T-helper 17 cell (primary cell): ENCODE measurements at regions not wholly inside any gene's neighbourhood (a gene's known extent, or its start where the extent isn't known, plus 50 kb on each side); places are given as distances from the start of the nearest gene placed in this dataset.

Source experiments
- ATAC-seq: fragments of 150-1000 bp; cut with Tn5 transposase; 2 replicates; pipeline ENCODE4 v1.10.0; 2021; ENCODE audit warnings: mild to moderate bottlenecking, moderate library complexity
- DNase-seq, 3 donors: peaks; one replicate each; pipeline versions ENCODE4 v3.0.0 to v3.0.0-alpha.2; 2020 to 2021
- H3K9me3 ChIP-seq: one replicate; pipeline ENCODE4 v1.7.0; 2013; ENCODE audit warnings: low read length, mild to moderate bottlenecking; ENCODE audit not compliant: control insufficient read depth, poor library complexity, severe bottlenecking
- H3K27ac Mint-ChIP-seq: one replicate; pipeline ENCODE4 v1.8.0; 2022; ENCODE audit warnings: mild to moderate bottlenecking, moderate library complexity, mixed read lengths
- H3K27me3 Mint-ChIP-seq: one replicate; pipeline ENCODE4 v1.8.0; 2022; ENCODE audit warnings: mixed read lengths
- H3K36me3 Mint-ChIP-seq: one replicate; pipeline ENCODE4 v1.8.0; 2022; ENCODE audit warnings: low read depth, mixed read lengths
- H3K4me1 Mint-ChIP-seq: one replicate; pipeline ENCODE4 v1.8.0; 2022; ENCODE audit warnings: mild to moderate bottlenecking, mixed read lengths
- H3K4me3 Mint-ChIP-seq: one replicate; pipeline ENCODE4 v1.8.0; 2022; ENCODE audit warnings: mild to moderate bottlenecking, moderate library complexity, mixed read lengths

GRCh38 chr1:208595745-208596144, 351.6 kb upstream of the PLXNA2 start:
- H3K4me1 Mint-ChIP-seq, result no peaks in the 10 kb centered on the region
- peaks cover 59% of the 10 kb centered on the region for H3K27me3 Mint-ChIP-seq
- H3K9me3 ChIP-seq, result no peaks in the 10 kb centered on the region
- DNase-seq, result no peak
- H3K4me3 Mint-ChIP-seq, result no peak overlapping the region
- no peaks in the 10 kb centered on the region for H3K36me3 Mint-ChIP-seq
- no peak for ATAC-seq
- no peak overlapping the region for H3K27ac Mint-ChIP-seq

GRCh38 chr1:208597571-208597970, 353.4 kb upstream of the PLXNA2 start:
- no peak overlapping the region for H3K4me3 Mint-ChIP-seq

GRCh38 chr1:208598021-208598420, 353.8 kb upstream of the PLXNA2 start:
- ATAC-seq (no peak), DNase-seq (no peak)
- no peak overlapping the region for H3K27ac Mint-ChIP-seq
- H3K27me3 Mint-ChIP-seq, result peaks cover 46% of the 10 kb centered on the region
- H3K4me1 Mint-ChIP-seq, result no peaks in the 10 kb centered on the region
- H3K4me3 Mint-ChIP-seq, result no peak overlapping the region
- H3K36me3 Mint-ChIP-seq, result no peaks in the 10 kb centered on the region
- no peaks in the 10 kb centered on the region for H3K9me3 ChIP-seq

More at GRCh38 chr1:208597571-208597970, 353.4 kb upstream of the PLXNA2 start:
- Mint-ChIP-seq H3K36me3 (no peaks in the 10 kb centered on the region), H3K4me1 (no peaks in the 10 kb centered on the region), H3K27ac (no peak overlapping the region), H3K27me3 (peaks cover 49% of the 10 kb centered on the region)
- no peaks in the 10 kb centered on the region for H3K9me3 ChIP-seq
- no peak for DNase-seq
- ATAC-seq, result no peak

GRCh38 chr1:208599063-208599462, 354.9 kb upstream of the PLXNA2 start:
- no peaks in the 10 kb centered on the region for H3K9me3 ChIP-seq
- no peak for DNase-seq
- ATAC-seq, result no peak
- H3K4me1 Mint-ChIP-seq, result no peaks in the 10 kb centered on the region
- H3K4me3 Mint-ChIP-seq, result no peak overlapping the region
- H3K27ac Mint-ChIP-seq, result no peak overlapping the region
- peaks cover 44% of the 10 kb centered on the region for H3K27me3 Mint-ChIP-seq
- H3K36me3 Mint-ChIP-seq, result no peaks in the 10 kb centered on the region

GRCh38 chr1:208600456-208601190, 356.4 kb upstream of the PLXNA2 start:
- no peaks in the 10 kb centered on the region for H3K4me1 Mint-ChIP-seq
- H3K27me3 Mint-ChIP-seq, result peaks cover 45% of the 10 kb centered on the region
- no peak for ATAC-seq
- no peaks in the 10 kb centered on the region for H3K9me3 ChIP-seq
- no peak overlapping the region for H3K27ac Mint-ChIP-seq
- H3K4me3 Mint-ChIP-seq, result no peak overlapping the region
- H3K36me3 Mint-ChIP-seq, result no peaks in the 10 kb centered on the region
- DNase-seq, result no peak

- no peak for ATAC-seq
- no peak for DNase-seq
- no peak overlapping the region for H3K27ac Mint-ChIP-seq
- H3K4me3 Mint-ChIP-seq, result no peak overlapping the region
- no peaks in the 10 kb centered on the region for H3K9me3 ChIP-seq
- H3K4me1 Mint-ChIP-seq, result no peaks in the 10 kb centered on the region
- no peaks in the 10 kb centered on the region for H3K36me3 Mint-ChIP-seq
- peaks cover 35% of the 10 kb centered on the region for H3K27me3 Mint-ChIP-seq
These were observed 357.4 kb upstream of the PLXNA2 start for GRCh38 chr1:208601561-208601960.

- Mint-ChIP-seq H3K36me3 (no peaks in the 10 kb centered on the region), H3K4me1 (no peaks in the 10 kb centered on the region), H3K27me3 (peaks cover 16% of the 10 kb centered on the region), H3K27ac (no peak overlapping the region), H3K4me3 (no peak overlapping the region)
- no peak for ATAC-seq
- H3K9me3 ChIP-seq, result no peaks in the 10 kb centered on the region
- DNase-seq, result no peak
These were observed 359.5 kb upstream of the PLXNA2 start for GRCh38 chr1:208603721-208604120.

GRCh38 chr1:208604295-208604694, 360.1 kb upstream of the PLXNA2 start:
- Mint-ChIP-seq H3K4me3 (no peak overlapping the region), H3K27me3 (peaks cover 10% of the 10 kb centered on the region), H3K27ac (no peak overlapping the region), H3K4me1 (no peaks in the 10 kb centered on the region), H3K36me3 (no peaks in the 10 kb centered on the region)
- DNase-seq (no peak), ATAC-seq (no peak)
- H3K9me3 ChIP-seq, result no peaks in the 10 kb centered on the region

GRCh38 chr1:208606959-208607358, 362.8 kb upstream of the PLXNA2 start:
- no peaks in the 10 kb centered on the region for H3K9me3 ChIP-seq
- no peak for DNase-seq
- H3K4me3 Mint-ChIP-seq, result no peak overlapping the region
- no peaks in the 10 kb centered on the region for H3K36me3 Mint-ChIP-seq
- no peak for ATAC-seq
- H3K27me3 Mint-ChIP-seq, result peaks cover 11% of the 10 kb centered on the region
- no peak overlapping the region for H3K27ac Mint-ChIP-seq
- H3K4me1 Mint-ChIP-seq, result no peaks in the 10 kb centered on the region

- peaks cover 11% of the 10 kb centered on the region for H3K27me3 Mint-ChIP-seq
- no peak overlapping the region for H3K27ac Mint-ChIP-seq
- no peaks in the 10 kb centered on the region for H3K9me3 ChIP-seq
- H3K36me3 Mint-ChIP-seq, result no peaks in the 10 kb centered on the region
- no peaks in the 10 kb centered on the region for H3K4me1 Mint-ChIP-seq
- H3K4me3 Mint-ChIP-seq, result no peak overlapping the region
- DNase-seq (no peak), ATAC-seq (no peak)
These were observed 363.4 kb upstream of the PLXNA2 start for GRCh38 chr1:208607616-208608015.

GRCh38 chr1:208614610-208615009, 370.4 kb upstream of the PLXNA2 start:
- DNase-seq (no peak), ATAC-seq (no peak)
- Mint-ChIP-seq H3K4me1 (no peaks in the 10 kb centered on the region), H3K4me3 (no peak overlapping the region), H3K36me3 (no peaks in the 10 kb centered on the region), H3K27ac (no peak overlapping the region), H3K27me3 (peaks cover 16% of the 10 kb centered on the region)
- H3K9me3 ChIP-seq, result no peaks in the 10 kb centered on the region

- no peak for DNase-seq
- ATAC-seq, result no peak
- Mint-ChIP-seq H3K36me3 (no peaks in the 10 kb centered on the region), H3K4me1 (no peaks in the 10 kb centered on the region), H3K27ac (no peak overlapping the region), H3K4me3 (no peak overlapping the region), H3K27me3 (peaks cover 13% of the 10 kb centered on the region)
- H3K9me3 ChIP-seq, result no peaks in the 10 kb centered on the region
These were observed 371.2 kb upstream of the PLXNA2 start for GRCh38 chr1:208615371-208615770.

- Mint-ChIP-seq H3K4me3 (no peak overlapping the region), H3K27ac (no peak overlapping the region), H3K4me1 (no peaks in the 10 kb centered on the region), H3K27me3 (peaks cover 11% of the 10 kb centered on the region), H3K36me3 (no peaks in the 10 kb centered on the region)
- ATAC-seq (no peak), DNase-seq (no peak)
- H3K9me3 ChIP-seq, result no peaks in the 10 kb centered on the region
These were observed 372.6 kb upstream of the PLXNA2 start for GRCh38 chr1:208616776-208617175.
